WTC11 (cell line): ENCODE measurements at regions not wholly inside any gene's neighbourhood (a gene's known extent, or its start where the extent isn't known, plus 50 kb on each side); places are given as distances from the start of the nearest gene placed in this dataset.

Experiments
- ATAC-seq: fragments of 200-7000 bp; cut with Tn5 transposase; 2 replicates; pipeline ENCODE4 v1.10.0; 2021; ENCODE audit warnings: mild to moderate bottlenecking, moderate library complexity
- CTCF ChIA-PET: fragments of 300-600 bp; sonication (Branson Sonifier 250); formaldehyde crosslinking; loops from one replicate; lab custom pipeline; 2021; ENCODE audit warnings: antibody characterized with exemption; lab: Charles Lee
- POLR2A ChIA-PET: fragments of 350-600 bp; sonication (Branson Sonifier 250); formaldehyde crosslinking; loops from one replicate; lab custom pipeline; 2021; ENCODE audit warnings: antibody characterized with exemption; lab: Charles Lee
- DNase-seq: peaks from one replicate; pipeline ENCODE4 v3.0.0; 2021; ENCODE audit warnings: low spot score
- H3K27ac Mint-ChIP-seq: 2 replicates; pipeline ENCODE4 v1.8.0; 2021; ENCODE audit warnings: mixed read lengths
- H3K27me3 Mint-ChIP-seq: 2 replicates; pipeline ENCODE4 v1.8.0; 2021; ENCODE audit warnings: low read depth, mild to moderate bottlenecking, moderate library complexity, mixed read lengths
- H3K36me3 Mint-ChIP-seq: 2 replicates; pipeline ENCODE4 v1.8.0; 2021; ENCODE audit warnings: mixed read lengths
- H3K4me1 Mint-ChIP-seq: 2 replicates; pipeline ENCODE4 v1.8.0; 2022; ENCODE audit warnings: mixed read lengths
- H3K4me3 Mint-ChIP-seq: 2 replicates; pipeline ENCODE4 v1.8.0; 2021; ENCODE audit warnings: mild to moderate bottlenecking, moderate library complexity, mixed read lengths
- H3K9me3 Mint-ChIP-seq: 2 replicates; pipeline ENCODE4 v1.8.0; 2021; ENCODE audit warnings: mixed read lengths
- AR ChIP-seq: fragments of 250-450 bp; sonication (Bioruptor Pico); IDR thresholded peaks from 2 replicates; pipeline ENCODE4 v1.9.0; 2021; ENCODE audit warnings: mild to moderate bottlenecking
- CBFB ChIP-seq: sonication (generic); formaldehyde crosslinking; IDR thresholded peaks from 2 replicates; pipeline ENCODE4 v1.8.1; 2022; ENCODE audit warnings: mild to moderate bottlenecking, low read depth, missing genetic modification reagents
- CREM ChIP-seq: sonication (generic); formaldehyde crosslinking; IDR thresholded peaks from 2 replicates; pipeline ENCODE4 v1.8.1; 2022; ENCODE audit warnings: mild to moderate bottlenecking, missing genetic modification reagents, moderate library complexity
- IRF2 ChIP-seq: sonication (generic); formaldehyde crosslinking; IDR thresholded peaks from 2 replicates; pipeline ENCODE4 v1.8.0; 2022; ENCODE audit warnings: low read depth, missing genetic modification reagents, borderline replicate concordance
- JUN ChIP-seq: sonication (generic); formaldehyde crosslinking; IDR thresholded peaks from 2 replicates; pipeline ENCODE4 v1.8.0; 2023; ENCODE audit warnings: mild to moderate bottlenecking, missing genetic modification reagents
- MXD4 ChIP-seq: fragments of 250-450 bp; sonication (Bioruptor Pico); IDR thresholded peaks from 2 replicates; pipeline ENCODE4 v1.8.0; 2021; ENCODE audit warnings: mild to moderate bottlenecking, moderate library complexity, borderline replicate concordance
- NFATC4 ChIP-seq: fragments of 250-450 bp; sonication (Bioruptor Pico); IDR thresholded peaks from 2 replicates; pipeline ENCODE4 v1.9.0; 2021; ENCODE audit warnings: mild to moderate bottlenecking
- NFYB ChIP-seq: sonication (generic); formaldehyde crosslinking; conservative IDR thresholded peaks from 2 replicates; pipeline ENCODE4 v1.8.0; 2022; ENCODE audit warnings: low read depth, missing genetic modification reagents
- NR2C2 ChIP-seq: sonication (generic); formaldehyde crosslinking; IDR thresholded peaks from 2 replicates; pipeline ENCODE4 v1.8.0; 2022; ENCODE audit warnings: mild to moderate bottlenecking, missing genetic modification reagents
- RELA ChIP-seq: sonication (generic); formaldehyde crosslinking; IDR thresholded peaks from 2 replicates; pipeline ENCODE4 v1.8.1; 2022; ENCODE audit warnings: missing genetic modification reagents, mild to moderate bottlenecking, borderline replicate concordance
- SOX15 ChIP-seq: fragments of 250-450 bp; sonication (Bioruptor Pico); IDR thresholded peaks from 2 replicates; pipeline ENCODE4 v1.9.0; 2021; ENCODE audit warnings: mild to moderate bottlenecking
- ZBTB43 ChIP-seq: sonication (generic); formaldehyde crosslinking; IDR thresholded peaks from 2 replicates; pipeline ENCODE4 v1.8.1; 2023; ENCODE audit warnings: mild to moderate bottlenecking, missing genetic modification reagents
- ZNF232 ChIP-seq: sonication (generic); formaldehyde crosslinking; IDR thresholded peaks from 2 replicates; pipeline ENCODE4 v1.8.0; 2022; ENCODE audit warnings: mild to moderate bottlenecking, missing genetic modification reagents
- ZNF423 ChIP-seq: fragments of 250-450 bp; sonication (Bioruptor Pico); IDR thresholded peaks from 2 replicates; pipeline ENCODE4 v2.1.2; 2022; ENCODE audit warnings: mild to moderate bottlenecking, moderate library complexity
- ZNF512 ChIP-seq: sonication (generic); formaldehyde crosslinking; IDR thresholded peaks from 2 replicates; pipeline ENCODE4 v1.8.1; 2022; ENCODE audit warnings: missing genetic modification reagents, borderline replicate concordance
- TF ChIP-seq, protein P1 (sequence below): fragments of 250-450 bp; sonication (Bioruptor Pico); IDR thresholded peaks from 2 replicates; pipeline ENCODE4 v1.8.0; 2021; ENCODE audit warnings: mild to moderate bottlenecking
- TF ChIP-seq, protein P2 (sequence below): sonication (generic); formaldehyde crosslinking; IDR thresholded peaks from 2 replicates; pipeline ENCODE4 v1.8.1; 2022; ENCODE audit warnings: low read depth, missing genetic modification reagents, borderline replicate concordance
- TF ChIP-seq, protein P3 (sequence below): sonication (generic); formaldehyde crosslinking; IDR thresholded peaks from 2 replicates; pipeline ENCODE4 v1.8.1; 2023; ENCODE audit warnings: mild to moderate bottlenecking, missing genetic modification reagents, moderate library complexity
- TF ChIP-seq, protein P4 (sequence below): sonication (generic); formaldehyde crosslinking; IDR thresholded peaks from 2 replicates; pipeline ENCODE4 v1.8.1; 2022; ENCODE audit warnings: mild to moderate bottlenecking, moderate library complexity, missing genetic modification reagents
- TF ChIP-seq, protein P5 (sequence below): sonication (generic); formaldehyde crosslinking; IDR thresholded peaks from 2 replicates; pipeline ENCODE4 v1.8.0; 2022; ENCODE audit warnings: mild to moderate bottlenecking, missing genetic modification reagents

DNA sequence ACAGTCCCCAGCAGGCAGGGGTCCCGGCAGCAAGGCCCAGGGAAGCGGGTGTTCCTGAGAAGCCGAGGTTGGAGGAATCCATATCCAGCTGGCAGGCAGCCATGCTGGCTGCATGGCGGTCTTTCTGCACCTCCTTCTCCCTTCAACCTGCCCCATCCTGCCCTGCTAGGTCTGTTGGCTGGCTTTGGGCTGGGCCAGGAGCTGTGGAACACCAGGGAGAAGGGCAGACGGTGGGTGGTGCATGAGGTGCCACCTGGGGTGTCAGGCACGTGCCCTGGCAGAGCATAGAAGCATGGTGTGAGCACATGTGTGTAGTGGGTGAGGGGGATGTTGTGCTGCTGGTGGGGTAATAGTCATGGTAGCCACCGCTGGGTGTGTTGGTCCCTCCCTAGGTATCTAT lies 150.1 kb downstream of the PJA1 start:
- DNase-seq (no peak), ATAC-seq (no peak)
- H3K4me1 Mint-ChIP-seq: no peaks in the 10 kb centered on the region
- no peaks in the 10 kb centered on the region for H3K36me3 Mint-ChIP-seq
- TF ChIP-seq NR2C2 (CRISPR knock-in tag): no peak
- TF ChIP-seq, protein P1, sequence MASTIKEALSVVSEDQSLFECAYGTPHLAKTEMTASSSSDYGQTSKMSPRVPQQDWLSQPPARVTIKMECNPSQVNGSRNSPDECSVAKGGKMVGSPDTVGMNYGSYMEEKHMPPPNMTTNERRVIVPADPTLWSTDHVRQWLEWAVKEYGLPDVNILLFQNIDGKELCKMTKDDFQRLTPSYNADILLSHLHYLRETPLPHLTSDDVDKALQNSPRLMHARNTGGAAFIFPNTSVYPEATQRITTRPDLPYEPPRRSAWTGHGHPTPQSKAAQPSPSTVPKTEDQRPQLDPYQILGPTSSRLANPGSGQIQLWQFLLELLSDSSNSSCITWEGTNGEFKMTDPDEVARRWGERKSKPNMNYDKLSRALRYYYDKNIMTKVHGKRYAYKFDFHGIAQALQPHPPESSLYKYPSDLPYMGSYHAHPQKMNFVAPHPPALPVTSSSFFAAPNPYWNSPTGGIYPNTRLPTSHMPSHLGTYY (CRISPR knock-in tag): no peak
- TF ChIP-seq, protein P2, sequence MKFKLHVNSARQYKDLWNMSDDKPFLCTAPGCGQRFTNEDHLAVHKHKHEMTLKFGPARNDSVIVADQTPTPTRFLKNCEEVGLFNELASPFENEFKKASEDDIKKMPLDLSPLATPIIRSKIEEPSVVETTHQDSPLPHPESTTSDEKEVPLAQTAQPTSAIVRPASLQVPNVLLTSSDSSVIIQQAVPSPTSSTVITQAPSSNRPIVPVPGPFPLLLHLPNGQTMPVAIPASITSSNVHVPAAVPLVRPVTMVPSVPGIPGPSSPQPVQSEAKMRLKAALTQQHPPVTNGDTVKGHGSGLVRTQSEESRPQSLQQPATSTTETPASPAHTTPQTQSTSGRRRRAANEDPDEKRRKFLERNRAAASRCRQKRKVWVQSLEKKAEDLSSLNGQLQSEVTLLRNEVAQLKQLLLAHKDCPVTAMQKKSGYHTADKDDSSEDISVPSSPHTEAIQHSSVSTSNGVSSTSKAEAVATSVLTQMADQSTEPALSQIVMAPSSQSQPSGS (CRISPR knock-in tag): no peak
- no peak for TF ChIP-seq IRF2
- TF ChIP-seq ZNF512: no peak
- no peak for TF ChIP-seq MXD4 (CRISPR knock-in tag)
- TF ChIP-seq CBFB (CRISPR knock-in tag): no peak
- TF ChIP-seq ZNF423 (CRISPR knock-in tag): no peak
- no peak overlapping the region for H3K4me3 Mint-ChIP-seq
- ChIA-PET CTCF (no interaction called here), POLR2A (no interaction called here)
- no peak overlapping the region for H3K27ac Mint-ChIP-seq
- H3K9me3 Mint-ChIP-seq: peaks cover 3% of the 10 kb centered on the region
- no peaks in the 10 kb centered on the region for H3K27me3 Mint-ChIP-seq

- DNase-seq (no peak), ATAC-seq (no peak)
- Mint-ChIP-seq H3K4me1 (no peaks in the 10 kb centered on the region), H3K4me3 (no peak overlapping the region), H3K27ac (no peak overlapping the region), H3K36me3 (no peaks in the 10 kb centered on the region), H3K9me3 (peaks cover 3% of the 10 kb centered on the region), H3K27me3 (no peaks in the 10 kb centered on the region)
- POLR2A ChIA-PET: no interaction called here
- TF ChIP-seq ZBTB43 (no peak), NFATC4 (CRISPR knock-in tag) (no peak), NFYB (no peak), ZNF512 (no peak), SOX15 (no peak), AR (no peak), ZNF232 (CRISPR knock-in tag) (no peak), RELA (CRISPR knock-in tag) (no peak), JUN (CRISPR knock-in tag) (no peak), CREM (CRISPR knock-in tag) (no peak)
- TF ChIP-seq, protein P3, sequence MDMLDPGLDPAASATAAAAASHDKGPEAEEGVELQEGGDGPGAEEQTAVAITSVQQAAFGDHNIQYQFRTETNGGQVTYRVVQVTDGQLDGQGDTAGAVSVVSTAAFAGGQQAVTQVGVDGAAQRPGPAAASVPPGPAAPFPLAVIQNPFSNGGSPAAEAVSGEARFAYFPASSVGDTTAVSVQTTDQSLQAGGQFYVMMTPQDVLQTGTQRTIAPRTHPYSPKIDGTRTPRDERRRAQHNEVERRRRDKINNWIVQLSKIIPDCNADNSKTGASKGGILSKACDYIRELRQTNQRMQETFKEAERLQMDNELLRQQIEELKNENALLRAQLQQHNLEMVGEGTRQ (CRISPR knock-in tag): no peak
- TF ChIP-seq, protein P4, sequence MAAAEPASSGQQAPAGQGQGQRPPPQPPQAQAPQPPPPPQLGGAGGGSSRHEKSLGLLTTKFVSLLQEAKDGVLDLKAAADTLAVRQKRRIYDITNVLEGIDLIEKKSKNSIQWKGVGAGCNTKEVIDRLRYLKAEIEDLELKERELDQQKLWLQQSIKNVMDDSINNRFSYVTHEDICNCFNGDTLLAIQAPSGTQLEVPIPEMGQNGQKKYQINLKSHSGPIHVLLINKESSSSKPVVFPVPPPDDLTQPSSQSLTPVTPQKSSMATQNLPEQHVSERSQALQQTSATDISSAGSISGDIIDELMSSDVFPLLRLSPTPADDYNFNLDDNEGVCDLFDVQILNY (CRISPR knock-in tag): no peak
- TF ChIP-seq, protein P5, sequence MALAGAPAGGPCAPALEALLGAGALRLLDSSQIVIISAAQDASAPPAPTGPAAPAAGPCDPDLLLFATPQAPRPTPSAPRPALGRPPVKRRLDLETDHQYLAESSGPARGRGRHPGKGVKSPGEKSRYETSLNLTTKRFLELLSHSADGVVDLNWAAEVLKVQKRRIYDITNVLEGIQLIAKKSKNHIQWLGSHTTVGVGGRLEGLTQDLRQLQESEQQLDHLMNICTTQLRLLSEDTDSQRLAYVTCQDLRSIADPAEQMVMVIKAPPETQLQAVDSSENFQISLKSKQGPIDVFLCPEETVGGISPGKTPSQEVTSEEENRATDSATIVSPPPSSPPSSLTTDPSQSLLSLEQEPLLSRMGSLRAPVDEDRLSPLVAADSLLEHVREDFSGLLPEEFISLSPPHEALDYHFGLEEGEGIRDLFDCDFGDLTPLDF (CRISPR knock-in tag): no peak
- CTCF ChIA-PET: no interaction called here
Observed at GRCh38 chrX:69014200-69014599, 151.1 kb downstream of the PJA1 start.
